Breast epithelium (tissue), 3 donors: ENCODE measurements at regions not wholly inside any gene's neighbourhood (a gene's known extent, or its start where the extent isn't known, plus 50 kb on each side); places are given as distances from the start of the nearest gene placed in this dataset.

Experiments used
- POLR2A ChIP-seq: fragments of 450-650 bp; IDR thresholded peaks from one replicate; pipeline ENCODE4 v1.6.1; 2016; ENCODE audit warnings: antibody characterized with exemption, mild to moderate bottlenecking, moderate library complexity
- POLR2AphosphoS5 ChIP-seq, 3 donors: sonication (generic); formaldehyde crosslinking; IDR thresholded peaks; one replicate each; pipeline ENCODE4 v1.6.1; 2017; ENCODE audit warnings: antibody characterized with exemption in 3 of 3
- TF ChIP-seq, protein P1 (sequence below), 3 donors: fragments of 450-650 bp; IDR thresholded peaks; one replicate each; pipeline ENCODE4 v1.5.1; 2016 to 2017; ENCODE audit warnings: antibody characterized with exemption in 3 of 3, mild to moderate bottlenecking in 3 of 3, moderate library complexity in 3 of 3

DNA sequence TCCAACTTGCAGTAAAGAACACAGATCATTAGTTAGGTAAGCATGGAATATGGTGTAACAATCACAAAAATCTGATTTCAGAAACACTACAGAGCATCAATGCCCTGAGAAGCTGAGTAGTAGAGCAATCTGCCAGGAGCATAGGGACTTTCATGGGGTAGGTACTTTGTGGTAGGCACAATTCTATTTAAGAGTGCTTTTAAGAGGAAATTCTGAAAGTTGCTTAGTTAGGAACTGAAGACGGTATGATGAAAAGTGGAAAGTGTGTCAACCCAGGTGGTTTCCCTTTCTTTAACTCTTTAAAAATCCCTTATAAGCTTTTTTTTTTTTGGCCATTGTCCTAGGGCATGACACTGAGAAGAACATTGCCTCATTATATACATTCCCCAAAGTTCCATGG is 535.7 kb upstream of the FBXO33 start:
- TF ChIP-seq, protein P1, sequence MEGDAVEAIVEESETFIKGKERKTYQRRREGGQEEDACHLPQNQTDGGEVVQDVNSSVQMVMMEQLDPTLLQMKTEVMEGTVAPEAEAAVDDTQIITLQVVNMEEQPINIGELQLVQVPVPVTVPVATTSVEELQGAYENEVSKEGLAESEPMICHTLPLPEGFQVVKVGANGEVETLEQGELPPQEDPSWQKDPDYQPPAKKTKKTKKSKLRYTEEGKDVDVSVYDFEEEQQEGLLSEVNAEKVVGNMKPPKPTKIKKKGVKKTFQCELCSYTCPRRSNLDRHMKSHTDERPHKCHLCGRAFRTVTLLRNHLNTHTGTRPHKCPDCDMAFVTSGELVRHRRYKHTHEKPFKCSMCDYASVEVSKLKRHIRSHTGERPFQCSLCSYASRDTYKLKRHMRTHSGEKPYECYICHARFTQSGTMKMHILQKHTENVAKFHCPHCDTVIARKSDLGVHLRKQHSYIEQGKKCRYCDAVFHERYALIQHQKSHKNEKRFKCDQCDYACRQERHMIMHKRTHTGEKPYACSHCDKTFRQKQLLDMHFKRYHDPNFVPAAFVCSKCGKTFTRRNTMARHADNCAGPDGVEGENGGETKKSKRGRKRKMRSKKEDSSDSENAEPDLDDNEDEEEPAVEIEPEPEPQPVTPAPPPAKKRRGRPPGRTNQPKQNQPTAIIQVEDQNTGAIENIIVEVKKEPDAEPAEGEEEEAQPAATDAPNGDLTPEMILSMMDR (IDR thresholded peaks at IDR 0.05) = no peak
- TF ChIP-seq POLR2A (no peak), POLR2AphosphoS5 (IDR thresholded peaks at IDR 0.05) (no peak)
